Left cardiac atrium (tissue), 4 donors: ENCODE measurements at regions not wholly inside any gene's neighbourhood (a gene's known extent, or its start where the extent isn't known, plus 50 kb on each side); places are given as distances from the start of the nearest gene placed in this dataset.
A peak's percentile ranks its signal among the peaks of the same experiment; 100 is the strongest.

Experiments used
- ATAC-seq, 2 donors: fragments of 200-7000 bp; cut with Tn5 transposase; one replicate each; pipeline ENCODE4 v1.9.1; 2020; ENCODE audit warnings: mild to moderate bottlenecking in 2 of 2, moderate library complexity in 2 of 2
- DNase-seq: peaks from one replicate; pipeline ENCODE4 v3.0.0-alpha.2; 2020
- intact Hi-C, 2 donors: fragments of 100-400 bp; cut with DNase I; formaldehyde crosslinking; loops; one replicate each; pipeline versions ENCODE4 v1.14.1 to v1.15.1; 2022 to 2023
- donor health status: DM: no; HTN: yes; CAD: no.
- donor health status: DM: no; HTN: yes; CAD: no; lungs with severe emphysema.
- donor health status: DM: yes; HTN: yes; CAD: no.
- donor health status: Dilated cardiomyopathy.

GRCh38 chr18:72470391-72470790 is 73.8 kb downstream of the CBLN2 start:
- intact Hi-C loops, result no loop called here
- no peak for ATAC-seq
- no peak for DNase-seq

GRCh38 chr18:72468021-72468710 is 76.0 kb downstream of the CBLN2 start:
- no peak for DNase-seq
- intact Hi-C loops, result no loop called here
- no peak for ATAC-seq

- DNase-seq, result no peak
- intact Hi-C loops, result no loop called here
- peak in 1 of 2 donors; percentile 87 for ATAC-seq
Observed at GRCh38 chr18:72460210-72460680, 83.9 kb downstream of the CBLN2 start.

- ATAC-seq (no peak), DNase-seq (no peak)
- intact Hi-C loops, result no loop called here
Observed at GRCh38 chr18:72458271-72458670, 85.9 kb downstream of the CBLN2 start.

- ATAC-seq, result peak in 1 of 2 donors; percentile 59
- no peak for DNase-seq
- intact Hi-C loops, result no loop called here
Observed at GRCh38 chr18:72456802-72457201, 87.3 kb downstream of the CBLN2 start.

- intact Hi-C loops, result no loop called here
- no peak for ATAC-seq
- DNase-seq, result no peak
Observed at GRCh38 chr18:72452328-72452727, 91.8 kb downstream of the CBLN2 start.

GRCh38 chr18:72444798-72445155 is 99.4 kb downstream of the CBLN2 start:
- intact Hi-C loops, result no loop called here
- DNase-seq (no peak), ATAC-seq (no peak)

- DNase-seq (no peak), ATAC-seq (no peak)
- intact Hi-C loops, result no loop called here
Observed at GRCh38 chr18:72444111-72444797, 99.9 kb downstream of the CBLN2 start.

GRCh38 chr18:72436401-72436800 is 107.7 kb downstream of the CBLN2 start:
- ATAC-seq, result no peak
- DNase-seq, result no peak
- intact Hi-C loops, result no loop called here

GRCh38 chr18:72433756-72434155 is 110.4 kb downstream of the CBLN2 start:
- ATAC-seq (no peak), DNase-seq (no peak)
- intact Hi-C loops, result no loop called here

GRCh38 chr18:72427721-72428120 is 116.4 kb downstream of the CBLN2 start:
- intact Hi-C loops, result no loop called here
- DNase-seq, result no peak
- no peak for ATAC-seq

- no peak for ATAC-seq
- no peak for DNase-seq
- intact Hi-C loops, result no loop called here
Observed at GRCh38 chr18:72419914-72420313, 124.2 kb downstream of the CBLN2 start.

GRCh38 chr18:72412927-72413326 is 131.2 kb downstream of the CBLN2 start:
- ATAC-seq (no peak), DNase-seq (no peak)
- intact Hi-C loops, result no loop called here

- DNase-seq (no peak), ATAC-seq (no peak)
- intact Hi-C loops, result no loop called here
Observed at GRCh38 chr18:72411261-72411660, 132.9 kb downstream of the CBLN2 start.

GRCh38 chr18:72410399-72410798 is 133.7 kb downstream of the CBLN2 start:
- DNase-seq (no peak), ATAC-seq (no peak)
- intact Hi-C loops, result no loop called here

- DNase-seq, result no peak
- intact Hi-C loops, result no loop called here
- no peak for ATAC-seq
Observed at GRCh38 chr18:72409903-72410302, 134.2 kb downstream of the CBLN2 start.

GRCh38 chr18:72407048-72407447 is 137.1 kb downstream of the CBLN2 start:
- intact Hi-C loops, result no loop called here
- ATAC-seq, result no peak
- DNase-seq, result no peak

- no peak for ATAC-seq
- intact Hi-C loops, result no loop called here
- no peak for DNase-seq
Observed at GRCh38 chr18:72391951-72392350, 152.2 kb downstream of the CBLN2 start.

GRCh38 chr18:72391427-72391826 is 152.7 kb downstream of the CBLN2 start:
- intact Hi-C loops, result no loop called here
- DNase-seq, result no peak
- no peak for ATAC-seq

GRCh38 chr18:72378016-72378415 is 166.1 kb downstream of the CBLN2 start:
- intact Hi-C loops, result no loop called here
- DNase-seq (no peak), ATAC-seq (no peak)

GRCh38 chr18:72376256-72376655 is 167.9 kb downstream of the CBLN2 start:
- no peak for ATAC-seq
- intact Hi-C loops, result no loop called here
- DNase-seq, result no peak
